ENCODE measurements at regions not wholly inside any gene's neighbourhood (a gene's known extent, or its start where the extent isn't known, plus 50 kb on each side); places are given as distances from the start of the nearest gene placed in this dataset.

DNA sequence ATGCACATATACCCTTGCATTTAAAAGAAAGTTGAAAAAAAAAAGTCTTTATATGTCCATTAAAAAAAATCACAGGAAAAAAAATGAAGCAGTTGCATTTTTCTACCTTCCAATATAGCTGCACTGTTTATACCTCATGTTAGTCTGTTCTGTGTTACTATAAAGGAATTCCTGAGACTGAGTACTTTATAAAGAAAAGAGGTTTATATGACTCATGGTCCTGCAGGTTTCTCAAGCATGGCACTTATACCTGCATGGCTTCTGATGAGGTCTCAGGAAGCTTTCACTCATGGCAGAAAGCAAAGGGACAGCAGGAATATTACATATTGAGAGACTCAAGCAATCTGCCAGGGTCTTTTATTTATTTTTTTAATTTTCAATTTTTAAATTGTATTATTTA lies 277.2 kb upstream of the BCHE start:
- no peak overlapping the region for H3K27ac Mint-ChIP-seq
- no peaks in the 10 kb centered on the region for H3K27me3 Mint-ChIP-seq
- Histone ChIP-seq H3K79me2 (ENCODE audit: control insufficient read depth, insufficient read depth, low read length) (no peaks in the 10 kb centered on the region), H3K4me1 (ENCODE audit: control insufficient read depth in 2 of 2, insufficient read depth in 2 of 2, low read length in 2 of 2) (no peaks in the 10 kb centered on the region), H3K4me3 (ENCODE audit: control extremely low read depth in 1 of 5, extremely low read depth in 1 of 5, insufficient read depth in 1 of 5, low read depth in 2 of 5, low read length in 4 of 5) (no peak overlapping the region), H3K9me3 (ENCODE audit: control extremely low read depth in 1 of 3, control insufficient read depth in 2 of 3, insufficient read depth in 1 of 3, low read length in 2 of 3) (peaks cover 0 to 3% (median 1%) of the 10 kb centered on the region in 3 donors), H3K9ac (ENCODE audit: low read length) (no peak overlapping the region), H3K4me2 (replicated peaks; ENCODE audit: low read depth, low read length, poor library complexity, severe bottlenecking) (no peak overlapping the region), H2AFZ (ENCODE audit: insufficient read depth, low read depth, low read length, poor library complexity, severe bottlenecking) (no peak overlapping the region), H3K36me3 (replicated peaks in 1 of 2; ENCODE audit: control extremely low read depth in 1 of 2, control insufficient read depth in 1 of 2, extremely low read depth in 1 of 2, insufficient read depth in 2 of 2, low read length in 1 of 2) (no peaks in the 10 kb centered on the region), H4K20me1 (ENCODE audit: control insufficient read depth, insufficient read depth, low read length, poor library complexity, severe bottlenecking) (no peaks in the 10 kb centered on the region), H3K27me3 (replicated peaks in 1 of 4; ENCODE audit: control extremely low read depth in 1 of 4, control insufficient read depth in 3 of 4, insufficient read depth in 4 of 4, low read length in 3 of 4) (no peaks in the 10 kb centered on the region), H3K27ac (ENCODE audit: low read length in 2 of 2) (no peak overlapping the region)
- ATAC-seq (ENCODE audit: low read depth) (no peak), DNase-seq (no peak)
- no peaks in the 10 kb centered on the region for H3K9me3 Mint-ChIP-seq (ENCODE audit: insufficient read depth)
- ChIA-PET POLR2A (no interaction called here), CTCF (no interaction called here)
- H3K4me3 Mint-ChIP-seq: no peak overlapping the region
- TF ChIP-seq EZH2 (IDR thresholded peaks at IDR 0.05; ENCODE audit: borderline replicate concordance, insufficient read depth, low read depth, low read length, poor library complexity, severe bottlenecking): no peak
- TF ChIP-seq, protein P1, sequence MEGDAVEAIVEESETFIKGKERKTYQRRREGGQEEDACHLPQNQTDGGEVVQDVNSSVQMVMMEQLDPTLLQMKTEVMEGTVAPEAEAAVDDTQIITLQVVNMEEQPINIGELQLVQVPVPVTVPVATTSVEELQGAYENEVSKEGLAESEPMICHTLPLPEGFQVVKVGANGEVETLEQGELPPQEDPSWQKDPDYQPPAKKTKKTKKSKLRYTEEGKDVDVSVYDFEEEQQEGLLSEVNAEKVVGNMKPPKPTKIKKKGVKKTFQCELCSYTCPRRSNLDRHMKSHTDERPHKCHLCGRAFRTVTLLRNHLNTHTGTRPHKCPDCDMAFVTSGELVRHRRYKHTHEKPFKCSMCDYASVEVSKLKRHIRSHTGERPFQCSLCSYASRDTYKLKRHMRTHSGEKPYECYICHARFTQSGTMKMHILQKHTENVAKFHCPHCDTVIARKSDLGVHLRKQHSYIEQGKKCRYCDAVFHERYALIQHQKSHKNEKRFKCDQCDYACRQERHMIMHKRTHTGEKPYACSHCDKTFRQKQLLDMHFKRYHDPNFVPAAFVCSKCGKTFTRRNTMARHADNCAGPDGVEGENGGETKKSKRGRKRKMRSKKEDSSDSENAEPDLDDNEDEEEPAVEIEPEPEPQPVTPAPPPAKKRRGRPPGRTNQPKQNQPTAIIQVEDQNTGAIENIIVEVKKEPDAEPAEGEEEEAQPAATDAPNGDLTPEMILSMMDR (IDR thresholded peaks at IDR 0.05): no peak
- intact Hi-C loops (cut with micrococcal nuclease): no loop called here
- H3K4me1 Mint-ChIP-seq: no peaks in the 10 kb centered on the region

DNA sequence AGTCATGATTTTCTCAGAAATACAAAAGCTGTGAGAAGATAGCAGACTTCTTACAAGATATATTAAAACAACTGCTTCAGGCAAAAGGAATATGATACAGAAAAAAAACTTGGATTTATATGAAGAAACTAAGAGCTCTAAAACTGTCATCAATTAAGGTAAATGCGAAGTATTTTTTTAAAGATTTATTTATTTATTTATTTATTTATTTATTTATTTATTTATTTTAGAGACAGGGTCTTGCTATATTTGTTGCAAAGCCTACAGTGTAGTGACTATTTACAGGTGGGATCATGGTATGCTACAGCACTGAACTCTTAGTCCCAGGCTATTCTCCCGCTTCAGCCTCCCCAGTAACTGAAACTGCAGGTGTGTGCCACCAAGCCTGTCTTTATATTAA lies 274.3 kb upstream of the BCHE start:
- POLR2A ChIA-PET: no interaction called here

More for the DNA sequence above, 274.3 kb upstream of the BCHE start:
- WGBS (ENCODE audit: insufficient coverage): no CpG with 5 or more reads among the region's 2 CpGs
- no peaks in the 10 kb centered on the region for H3K79me2 ChIP-seq (ENCODE audit: control insufficient read depth, insufficient read depth, low read length)
- H2AFZ ChIP-seq (ENCODE audit: insufficient read depth, low read depth, low read length, poor library complexity, severe bottlenecking): no peak overlapping the region
- H4K20me1 ChIP-seq (ENCODE audit: control insufficient read depth, insufficient read depth, low read length, poor library complexity, severe bottlenecking): no peaks in the 10 kb centered on the region
- no peak overlapping the region for H3K4me3 Mint-ChIP-seq
- DNase-seq (no peak), ATAC-seq (ENCODE audit: low read depth) (no peak)
- H3K9me3 Mint-ChIP-seq (ENCODE audit: insufficient read depth): no peaks in the 10 kb centered on the region
- intact Hi-C loops (cut with micrococcal nuclease): no loop called here
- no peak for TF ChIP-seq EZH2 (IDR thresholded peaks at IDR 0.05; ENCODE audit: borderline replicate concordance, insufficient read depth, low read depth, low read length, poor library complexity, severe bottlenecking)
- TF ChIP-seq, protein P1 (IDR thresholded peaks at IDR 0.05): no peak
- no peak overlapping the region for H3K4me3 ChIP-seq (ENCODE audit: control extremely low read depth in 1 of 5, extremely low read depth in 1 of 5, insufficient read depth in 1 of 5, low read depth in 2 of 5, low read length in 4 of 5)
- no peak overlapping the region for H3K9ac ChIP-seq (ENCODE audit: low read length)
- peaks cover 0 to 3% (median 0%) of the 10 kb centered on the region in 3 donors for H3K9me3 ChIP-seq (ENCODE audit: control extremely low read depth in 1 of 3, control insufficient read depth in 2 of 3, insufficient read depth in 1 of 3, low read length in 2 of 3)
- no peaks in the 10 kb centered on the region for H3K4me1 Mint-ChIP-seq
- CTCF ChIA-PET: no interaction called here
- H3K4me2 ChIP-seq (replicated peaks; ENCODE audit: low read depth, low read length, poor library complexity, severe bottlenecking): no peak overlapping the region
- no peaks in the 10 kb centered on the region for H3K27me3 Mint-ChIP-seq
- H3K27me3 ChIP-seq (replicated peaks in 1 of 4; ENCODE audit: control extremely low read depth in 1 of 4, control insufficient read depth in 3 of 4, insufficient read depth in 4 of 4, low read length in 3 of 4): no peaks in the 10 kb centered on the region
- H3K27ac Mint-ChIP-seq: no peak overlapping the region
- H3K27ac ChIP-seq (ENCODE audit: low read length in 2 of 2): no peak overlapping the region
- no peaks in the 10 kb centered on the region for H3K4me1 ChIP-seq (ENCODE audit: control insufficient read depth in 2 of 2, insufficient read depth in 2 of 2, low read length in 2 of 2)
- no peaks in the 10 kb centered on the region for H3K36me3 ChIP-seq (replicated peaks in 1 of 2; ENCODE audit: control extremely low read depth in 1 of 2, control insufficient read depth in 1 of 2, extremely low read depth in 1 of 2, insufficient read depth in 2 of 2, low read length in 1 of 2)
